Stimulated activated CD8-positive, alpha-beta memory T cell treated with anti-CD3 and anti-CD28 coated beads, Interleukin-15, amount 100 ng/mL, for 48 hours (primary cell): ENCODE measurements at regions not wholly inside any gene's neighbourhood (a gene's known extent, or its start where the extent isn't known, plus 50 kb on each side); places are given as distances from the start of the nearest gene placed in this dataset.
"Not testable (repeated sequence)": the region's sequence is repeated elsewhere in the genome, so short reads cannot be mapped to it uniquely, and the experiment has no call there.

Source experiments
- DNase-seq, 2 donors: peaks; one replicate each; pipeline ENCODE4 v3.0.0-alpha.2; 2020; ENCODE audit warnings: low read depth in 2 of 2

DNA sequence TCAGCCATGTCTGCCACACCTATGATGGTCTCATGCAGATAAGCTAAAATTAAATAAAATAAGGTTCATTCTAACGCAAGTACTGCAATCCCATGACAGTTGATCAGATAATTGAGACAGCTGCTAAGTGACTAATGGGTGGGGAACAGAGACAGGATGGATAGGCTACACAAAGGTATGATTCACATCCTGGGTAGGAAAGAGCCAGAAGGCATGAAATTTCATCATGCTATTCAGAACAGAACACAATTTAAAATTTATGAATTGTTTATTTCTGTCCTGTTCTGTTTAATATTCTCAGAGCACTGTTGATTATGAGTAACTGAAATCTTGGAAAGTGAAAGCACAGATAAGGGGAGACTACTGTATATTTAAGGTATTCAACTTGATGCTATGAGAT is 381.8 kb upstream of the SORCS1 start:
- DNase-seq: no peak

DNA sequence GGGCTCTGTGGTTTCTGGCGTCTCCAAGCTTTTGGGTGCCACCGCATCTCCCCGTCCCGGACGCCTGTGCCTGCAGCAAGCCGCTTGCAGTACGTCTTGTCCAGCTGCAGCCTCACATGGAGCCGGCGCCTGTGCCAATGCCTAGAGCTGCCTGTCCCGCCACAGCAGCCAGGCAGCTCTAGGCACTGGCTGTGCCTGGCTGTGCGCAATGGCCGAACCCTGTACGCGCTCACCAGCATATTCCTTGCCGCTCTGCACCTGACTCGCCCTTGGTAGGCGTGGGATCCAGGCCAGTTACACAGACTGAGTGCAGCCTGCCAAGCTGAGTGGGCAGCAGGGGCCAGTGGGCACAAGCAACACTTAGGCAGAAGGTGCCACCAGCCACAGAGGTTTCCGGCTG is 381.2 kb upstream of the SORCS1 start:
- no peak for DNase-seq

DNA sequence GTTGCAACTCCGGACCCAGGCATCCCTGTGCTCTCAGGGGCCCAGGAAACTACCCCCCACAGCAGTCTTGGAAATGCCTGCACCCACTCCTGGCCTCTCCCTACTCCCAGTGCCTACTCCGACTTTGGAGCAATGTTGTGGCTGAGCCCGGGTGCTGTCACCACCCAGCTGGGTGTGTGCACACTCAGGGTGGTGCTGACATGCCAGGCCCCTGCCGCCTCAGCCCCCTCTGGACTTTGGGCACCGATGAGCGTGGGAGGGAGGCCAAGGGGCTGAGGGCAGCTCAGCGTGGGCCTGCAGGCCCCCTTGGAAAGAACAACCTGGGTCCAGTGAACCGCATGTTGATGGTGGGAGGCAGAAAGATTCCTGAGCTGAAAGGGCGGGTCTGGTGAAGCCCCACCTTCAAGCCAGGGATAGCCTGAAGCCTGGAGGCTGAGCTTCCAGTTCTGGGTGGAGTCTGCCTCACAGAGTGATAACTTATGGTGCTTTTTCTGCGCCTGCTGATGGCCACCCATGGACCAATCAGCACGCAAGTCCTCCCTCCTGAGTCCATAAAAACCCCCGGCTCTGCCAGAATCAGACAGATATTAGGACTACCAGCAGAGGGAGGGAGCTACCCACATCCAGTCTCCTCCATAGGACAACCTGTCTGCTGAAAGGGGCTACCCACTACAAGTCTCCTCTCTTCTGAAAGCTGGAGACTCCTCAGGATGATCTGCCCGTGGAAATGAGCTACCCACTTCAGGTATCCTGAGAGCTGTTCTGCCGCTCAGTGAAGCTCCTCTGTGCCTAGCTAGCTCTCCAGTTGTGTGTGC is 380.4 kb upstream of the SORCS1 start:
- DNase-seq: no peak

DNA sequence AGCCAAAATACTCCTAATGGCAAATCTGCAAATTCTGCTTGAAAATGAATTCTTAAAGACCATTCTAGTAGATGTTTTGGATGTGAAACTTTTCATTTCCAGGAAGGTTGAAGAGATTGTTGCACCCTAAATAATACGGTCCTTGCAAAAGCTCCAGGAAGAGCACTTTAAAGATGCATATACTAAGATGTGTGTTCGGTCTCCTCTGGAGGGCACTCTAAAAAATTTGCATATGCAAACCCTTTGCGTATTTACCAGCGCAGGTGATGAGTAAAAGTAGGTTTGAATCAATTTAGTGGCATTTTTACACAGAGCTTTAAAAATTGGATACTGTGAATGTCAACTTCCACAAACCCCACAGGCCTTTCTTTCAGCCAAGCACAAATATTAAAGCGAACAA is 378.1 kb upstream of the SORCS1 start:
- DNase-seq: no peak

DNA sequence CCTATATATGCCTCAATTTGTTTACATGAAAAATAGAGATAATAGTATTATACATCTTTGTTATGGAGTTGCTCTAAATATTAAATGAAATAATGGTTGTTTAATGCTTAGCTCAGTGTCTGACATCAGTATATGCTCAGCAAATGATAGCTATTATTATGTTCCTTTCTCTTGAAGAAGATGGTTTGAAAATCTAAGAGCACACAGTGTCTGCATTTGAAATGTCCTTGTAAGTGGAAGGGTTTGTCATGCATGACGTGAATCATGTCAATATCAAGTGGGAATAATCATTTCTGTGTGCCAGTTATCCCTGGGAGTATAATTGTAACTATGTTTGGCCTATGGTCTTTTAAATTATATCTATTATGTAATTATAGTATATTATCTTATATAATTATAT is 377.5 kb upstream of the SORCS1 start:
- DNase-seq: no peak

DNA sequence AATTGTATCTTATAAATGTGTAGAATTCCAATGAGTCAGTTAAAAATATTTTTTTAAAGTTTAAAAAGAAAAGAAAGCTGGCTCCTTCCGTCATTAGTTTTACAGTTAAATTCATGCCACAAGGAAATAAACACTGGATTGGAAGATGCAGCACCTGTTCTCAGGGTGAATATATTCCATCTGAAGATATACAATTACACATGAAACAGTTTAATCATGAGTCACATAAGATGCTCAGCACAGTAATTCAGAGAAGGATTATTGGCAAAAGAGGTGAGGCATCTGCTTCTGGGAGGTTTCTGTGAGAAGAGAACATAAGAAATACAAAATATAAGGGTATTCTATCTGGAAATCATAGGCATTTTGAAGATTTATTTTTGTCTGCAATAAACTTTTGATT is 376.5 kb upstream of the SORCS1 start:
- DNase-seq: no peak

DNA sequence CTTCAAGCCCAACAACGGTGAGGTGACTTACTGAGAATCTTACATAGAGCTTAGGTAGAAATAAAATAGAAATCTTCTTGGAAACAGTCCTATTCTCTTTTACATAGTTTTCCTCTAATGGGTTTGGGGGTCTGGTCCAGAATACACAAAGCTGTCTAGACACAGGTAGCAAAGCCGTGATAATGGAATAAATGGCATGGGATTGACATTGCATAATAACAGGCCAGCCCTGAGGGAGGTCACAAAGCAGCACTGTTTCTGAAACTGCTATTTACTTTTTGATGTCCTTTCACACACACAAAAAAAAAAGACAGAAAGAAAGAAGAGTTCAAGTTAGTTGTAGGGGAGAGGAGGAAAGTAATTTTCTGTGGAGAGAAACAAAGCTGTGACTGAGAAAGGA is 364.8 kb upstream of the SORCS1 start:
- DNase-seq: no peak

DNA sequence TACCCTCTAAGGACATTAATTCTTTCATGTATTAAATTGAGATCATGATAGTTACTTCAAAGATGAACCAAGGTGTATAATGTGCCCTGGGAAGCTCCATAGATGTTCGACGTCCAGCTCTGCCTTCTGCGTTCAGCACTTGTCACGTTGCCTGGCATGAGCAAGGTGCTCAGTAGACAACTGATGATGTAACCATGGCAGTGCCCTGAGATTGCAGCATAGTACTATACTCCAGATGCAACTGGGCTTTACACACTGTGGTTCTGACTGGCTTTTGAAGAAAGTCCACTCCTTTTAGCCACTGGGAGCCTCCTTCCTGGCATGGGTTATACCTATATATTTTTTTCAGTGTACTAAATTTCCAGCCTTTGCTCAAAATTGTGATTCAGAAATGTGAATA is 355.8 kb upstream of the SORCS1 start:
- DNase-seq: no peak

DNA sequence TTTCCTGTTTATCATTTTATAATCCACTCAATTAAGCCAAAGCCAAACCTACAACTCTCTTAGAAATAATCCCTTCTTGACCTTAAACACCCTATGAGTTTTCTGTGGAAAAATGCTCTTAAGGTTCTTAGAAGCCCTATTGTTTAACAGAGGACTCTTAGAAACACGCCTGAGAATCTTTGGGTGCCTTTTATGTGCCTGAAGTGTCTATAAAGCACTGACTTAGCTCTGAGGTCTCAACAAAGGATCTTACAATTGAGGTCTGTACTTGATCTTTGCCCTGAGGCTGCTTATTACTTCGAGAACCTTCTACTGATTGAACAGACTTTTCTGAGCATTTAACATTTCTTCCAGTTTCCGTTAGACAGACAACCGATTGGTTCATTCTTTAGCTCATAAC is 353.3 kb upstream of the SORCS1 start:
- DNase-seq: no peak

DNA sequence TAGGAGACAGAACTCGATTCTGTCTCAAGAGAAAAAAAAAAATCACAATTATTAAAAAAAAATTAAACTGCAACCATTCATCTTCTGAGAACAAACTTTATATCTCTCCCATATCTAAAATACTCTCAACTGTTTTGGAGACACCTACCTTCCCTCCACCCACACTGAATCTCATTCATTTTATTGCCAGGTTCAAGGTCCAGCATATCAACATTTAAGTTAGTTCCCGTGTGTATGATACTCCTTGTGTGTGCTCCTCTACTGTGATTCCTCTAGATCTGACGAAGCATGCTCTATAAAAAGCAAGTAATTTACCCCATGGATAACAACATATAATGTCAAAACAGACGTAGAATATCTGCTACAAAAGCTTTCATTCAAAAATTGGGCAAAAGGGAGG is 351.8 kb upstream of the SORCS1 start:
- no peak for DNase-seq

DNA sequence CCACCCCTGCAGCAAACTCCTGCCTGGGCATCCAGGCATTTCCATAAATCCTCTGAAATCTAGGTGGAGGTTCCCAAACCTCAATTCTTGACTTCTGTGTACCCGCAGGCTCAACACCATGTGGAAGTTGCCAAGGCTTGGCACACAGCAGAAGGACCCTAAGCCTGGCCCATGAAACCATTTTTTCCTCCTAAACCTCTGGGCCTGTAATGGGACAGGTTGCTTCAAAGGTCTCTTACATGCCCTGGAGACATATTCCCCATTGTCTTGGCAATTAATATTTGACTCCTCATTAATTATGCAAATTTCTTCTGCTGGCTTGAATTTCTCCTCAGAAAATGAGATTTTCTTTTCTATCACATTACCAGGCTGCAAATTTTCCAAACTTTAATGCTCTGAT is 339.5 kb upstream of the SORCS1 start:
- not testable (repeated sequence) for DNase-seq

DNA sequence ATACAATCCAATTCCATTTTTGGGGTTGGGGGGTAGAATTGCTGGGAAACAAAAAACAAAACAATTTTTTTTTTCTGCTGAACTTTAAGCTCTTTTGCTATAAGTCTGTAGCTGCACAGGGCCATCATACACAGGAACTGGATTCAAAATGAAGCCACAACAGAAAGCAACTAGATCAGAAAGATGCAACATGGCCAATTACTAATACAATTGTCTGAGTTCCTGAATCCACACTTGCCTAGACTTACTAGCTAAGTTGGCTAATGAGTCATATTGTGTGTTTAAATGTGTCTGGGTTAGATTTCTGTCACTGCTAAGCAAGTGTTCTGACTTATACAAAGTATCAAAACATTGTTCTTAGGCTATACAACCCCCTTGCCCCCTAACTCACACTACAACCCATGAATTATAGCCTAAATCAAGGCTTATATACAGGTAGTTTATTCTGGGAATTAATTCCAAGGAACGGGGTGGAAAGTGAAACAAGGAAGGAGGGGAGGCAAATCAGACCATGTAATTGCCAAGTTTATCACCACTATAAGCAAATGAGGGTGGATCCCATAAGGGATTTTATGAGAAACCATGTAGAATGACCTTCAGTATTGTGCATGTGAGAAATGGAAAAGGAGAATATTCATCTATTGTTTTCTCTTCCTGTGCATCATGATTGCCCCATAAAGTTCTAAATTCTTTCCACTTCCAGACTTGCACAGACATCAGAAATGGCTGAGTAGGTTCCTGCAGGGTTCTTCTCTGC is 337.9 kb upstream of the SORCS1 start:
- no peak for DNase-seq

DNA sequence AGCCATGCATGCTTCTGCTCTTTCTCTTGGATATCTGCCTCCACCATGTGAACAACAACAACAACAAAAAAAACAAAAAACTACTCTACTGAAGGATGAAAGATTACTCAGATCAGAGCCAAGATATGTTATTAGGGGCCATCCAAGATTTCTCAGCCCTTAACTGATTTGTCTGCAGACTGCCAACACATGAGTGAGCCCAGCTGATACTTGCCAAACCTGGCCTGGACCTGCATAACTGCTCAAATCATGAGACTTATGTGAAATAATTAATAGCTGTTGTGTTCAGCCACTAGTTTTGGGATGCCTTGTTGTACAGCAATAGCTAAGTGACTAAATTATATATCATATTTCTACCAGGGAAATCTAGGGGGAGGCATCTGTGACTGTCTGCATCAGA is 334.5 kb upstream of the SORCS1 start:
- DNase-seq: no peak

DNA sequence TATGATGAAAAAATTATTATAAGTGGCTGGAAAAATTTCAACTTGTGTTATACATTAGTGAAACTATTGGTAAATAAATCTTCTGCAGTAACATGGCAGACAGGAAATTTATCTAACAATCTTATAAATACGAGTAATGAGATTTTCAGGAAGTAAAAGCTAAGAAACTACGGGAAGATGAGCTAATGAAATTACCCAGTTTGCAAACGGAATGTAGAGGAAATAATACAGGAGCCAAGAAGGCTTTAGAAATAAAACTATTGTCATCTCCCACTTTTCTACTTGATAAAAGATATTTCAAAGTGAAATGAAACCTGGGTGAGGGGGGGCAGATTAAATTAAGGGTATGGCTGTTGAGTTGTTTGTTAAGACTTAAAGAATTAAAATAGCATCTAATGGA is 332.5 kb upstream of the SORCS1 start:
- no peak for DNase-seq

DNA sequence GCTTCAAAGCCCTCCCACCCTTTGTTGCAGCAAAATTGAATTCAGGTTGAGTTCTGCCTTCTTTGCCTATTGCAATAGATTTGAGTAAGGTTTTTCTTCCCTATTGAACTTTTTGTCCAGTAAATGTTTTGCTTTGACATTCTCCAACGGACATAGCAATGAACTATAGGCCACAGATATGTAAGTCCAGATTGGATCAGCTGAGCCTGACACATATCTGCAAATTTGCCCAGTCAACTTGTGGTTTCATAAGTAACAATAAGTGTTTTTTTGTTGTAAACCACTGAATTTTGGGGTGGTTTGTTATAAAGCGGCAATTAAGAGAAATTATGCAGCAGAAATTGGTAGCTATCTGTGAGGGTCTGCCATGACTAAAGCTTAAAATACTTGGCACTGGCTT is 332.1 kb upstream of the SORCS1 start:
- DNase-seq: no peak

DNA sequence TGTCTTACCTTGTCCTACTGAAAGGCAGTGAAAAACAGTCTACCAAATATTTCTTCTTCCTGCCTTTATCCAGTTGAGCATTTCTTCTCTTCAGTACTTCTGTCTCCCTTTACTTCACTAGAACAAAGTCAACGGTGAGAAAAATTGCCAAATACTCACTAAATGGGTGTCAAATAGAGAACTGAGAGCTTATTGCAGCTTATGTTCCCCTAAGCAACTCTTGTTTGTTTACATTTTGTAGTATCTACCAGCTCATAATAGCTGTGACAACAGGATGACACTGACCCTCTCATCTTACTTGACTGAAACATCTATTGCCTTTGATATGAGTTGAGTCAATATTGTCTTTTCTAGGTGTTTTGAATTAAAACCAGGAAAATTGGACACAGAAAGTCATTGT is 327.9 kb upstream of the SORCS1 start:
- no peak for DNase-seq

DNA sequence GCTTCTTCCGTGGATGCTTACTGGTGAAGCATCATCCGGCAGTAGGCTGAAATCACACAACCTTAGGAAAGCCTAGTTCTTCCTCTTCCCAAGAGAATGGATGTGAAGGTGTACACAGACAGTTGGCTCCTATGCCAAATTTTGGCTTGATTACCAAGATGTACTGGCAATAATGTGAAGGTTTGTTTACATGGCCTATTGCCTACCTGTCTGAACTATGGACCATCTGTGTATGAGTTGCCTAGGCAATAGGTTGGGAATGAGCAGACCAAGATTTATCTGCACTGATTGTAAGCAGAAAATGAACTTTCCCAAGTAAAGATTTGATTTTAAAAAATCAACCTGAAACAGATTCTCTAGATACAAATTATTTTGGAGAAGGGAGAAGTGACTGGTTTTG is 325.9 kb upstream of the SORCS1 start:
- no peak for DNase-seq

DNA sequence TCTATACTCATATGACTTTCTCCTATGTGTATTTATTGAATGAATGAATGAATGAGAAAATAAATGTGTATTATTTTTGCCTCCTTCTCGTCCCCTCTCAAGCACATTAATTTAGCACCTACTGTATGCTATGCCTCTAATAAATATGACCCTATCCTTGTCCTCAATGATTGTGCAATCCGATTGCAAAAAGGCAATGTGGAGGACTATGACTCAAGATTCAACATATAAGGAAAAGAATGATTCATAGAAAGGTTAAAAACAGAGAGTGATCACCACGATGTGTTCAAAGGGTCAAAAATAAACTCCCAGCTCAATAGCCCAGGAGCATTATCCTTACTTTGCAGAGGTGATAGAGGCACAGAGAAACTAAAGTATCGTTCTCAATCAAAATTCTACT is 322.8 kb upstream of the SORCS1 start:
- DNase-seq: no peak

DNA sequence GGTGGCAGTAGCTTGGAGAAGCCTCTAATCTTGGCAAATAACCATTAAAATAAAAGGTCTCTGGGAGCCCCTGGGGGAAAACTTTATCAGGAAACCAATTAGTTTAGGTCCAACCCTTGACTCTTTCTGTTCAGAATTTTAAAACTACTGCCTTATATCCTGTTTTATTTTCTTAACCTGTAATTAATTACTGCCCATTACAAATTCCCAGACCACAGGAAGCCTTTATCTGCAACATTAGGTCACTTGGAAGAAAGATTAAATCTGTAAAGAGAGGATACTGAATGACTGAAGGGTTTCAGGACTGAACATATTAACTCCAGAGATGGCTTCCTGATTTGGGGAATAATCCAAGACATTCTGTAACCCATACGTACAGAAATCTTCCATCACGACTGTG is 320.5 kb upstream of the SORCS1 start:
- DNase-seq: no peak

DNA sequence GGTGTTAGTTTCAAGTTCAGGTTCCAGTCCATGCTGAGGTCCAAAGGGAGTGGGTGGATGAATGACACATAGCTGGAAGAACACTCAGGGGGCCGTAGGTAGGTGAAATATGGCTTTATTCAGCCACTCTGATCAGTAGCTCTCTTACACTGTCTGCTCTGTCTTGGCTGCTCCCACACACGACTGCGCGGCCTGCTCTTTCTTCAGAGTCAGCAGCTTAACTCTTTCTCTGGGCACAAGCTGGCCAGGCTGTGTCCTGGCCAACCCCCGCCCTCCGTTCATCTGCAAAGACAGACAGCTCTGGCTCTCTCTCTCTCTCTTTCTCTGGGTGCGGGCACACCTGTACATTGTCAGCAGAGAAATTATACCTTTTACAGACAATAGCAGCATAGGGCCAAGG is 317.4 kb upstream of the SORCS1 start:
- DNase-seq: no peak

DNA sequence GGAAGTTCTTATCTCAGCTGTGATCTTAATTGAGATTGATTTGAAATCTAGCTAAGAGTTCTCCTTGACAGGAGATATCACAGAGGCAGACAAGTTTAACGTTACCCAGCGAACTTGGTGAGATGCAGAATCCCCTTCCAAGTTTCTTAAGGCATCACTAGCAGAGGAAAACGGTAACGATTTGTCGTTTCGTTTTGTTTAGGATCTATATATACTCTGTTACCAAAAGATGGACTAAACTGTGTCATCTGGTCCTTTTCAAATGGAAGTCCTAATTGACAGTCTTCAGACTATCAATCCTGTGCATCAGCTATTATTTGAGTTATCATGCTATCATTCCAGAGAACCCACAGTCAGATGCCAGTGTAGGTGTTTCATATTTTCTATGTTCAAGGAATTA is 316.7 kb upstream of the SORCS1 start:
- no peak for DNase-seq

DNA sequence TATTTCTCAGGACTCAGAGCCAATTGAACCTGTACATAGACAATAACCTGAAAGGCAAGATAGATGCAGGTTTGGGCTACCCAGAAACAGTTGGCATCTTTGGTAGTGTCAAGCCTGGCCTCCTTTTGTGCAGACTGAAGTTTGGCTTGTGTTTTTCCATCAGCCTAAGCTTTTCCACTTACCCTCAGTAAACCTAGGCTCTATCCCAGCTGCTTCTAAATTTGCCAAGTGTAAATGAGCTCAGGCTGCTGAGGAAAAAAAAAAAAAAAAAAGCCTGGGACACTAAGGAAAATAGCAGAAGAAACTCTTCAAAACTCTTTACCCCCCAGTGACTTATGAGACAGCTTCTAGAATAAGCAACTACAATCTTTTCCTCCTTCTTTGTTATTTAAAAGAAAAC is 316.3 kb upstream of the SORCS1 start:
- DNase-seq: no peak

DNA sequence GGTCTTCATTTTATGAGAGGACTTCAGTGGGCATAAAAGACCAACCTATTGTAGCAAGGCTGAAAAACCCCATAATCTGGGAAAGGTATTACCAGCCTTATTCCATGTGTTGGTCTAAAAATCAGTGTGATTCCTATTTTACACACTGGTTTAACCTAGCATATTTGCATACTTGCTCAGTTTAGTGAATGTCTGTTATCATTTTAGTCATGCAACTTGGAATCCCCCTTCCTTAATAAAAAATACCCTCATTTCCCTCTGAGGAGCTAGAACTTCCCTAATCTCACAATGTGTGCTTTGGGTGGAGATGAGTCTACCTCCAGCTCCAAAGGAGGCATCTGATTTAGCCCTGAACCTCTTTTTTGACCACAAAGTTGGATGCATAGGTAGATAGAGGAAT is 312.8 kb upstream of the SORCS1 start:
- DNase-seq: no peak

DNA sequence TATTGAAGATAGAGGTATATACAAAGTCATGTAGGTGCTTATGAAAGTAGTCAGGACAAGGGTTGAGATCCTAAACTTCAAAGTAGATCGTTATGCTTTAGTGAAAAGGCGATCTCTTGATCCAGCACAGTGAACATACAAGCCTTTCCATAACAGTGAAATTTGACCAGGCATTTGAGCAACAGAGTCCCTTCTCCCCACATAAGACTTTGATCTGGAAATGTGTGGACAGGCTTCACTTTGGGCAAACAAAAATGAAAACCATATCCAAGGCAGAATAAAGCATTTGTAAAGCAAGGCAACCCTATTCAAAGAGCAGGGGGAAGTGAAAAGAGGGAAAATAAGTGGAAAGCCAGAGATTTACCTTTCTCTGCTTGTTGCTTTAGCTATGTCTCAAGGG is 311.9 kb upstream of the SORCS1 start:
- no peak for DNase-seq
